Testis (tissue), 2 donors: ENCODE measurements at regions not wholly inside any gene's neighbourhood (a gene's known extent, or its start where the extent isn't known, plus 50 kb on each side); places are given as distances from the start of the nearest gene placed in this dataset.

ENCODE experiments used
- POLR2A ChIP-seq: fragments of 450-650 bp; IDR thresholded peaks from one replicate; pipeline ENCODE4 v1.6.1; 2017; ENCODE audit warnings: antibody characterized with exemption, mild to moderate bottlenecking, moderate library complexity
- TF ChIP-seq, protein P1 (sequence below), 3 experiments: fragments of 450-650 bp in 2 of 3; fragments of 200-600 bp in 1 of 3; sonication (generic) in 1 of 3; IDR thresholded peaks; one replicate each; pipeline ENCODE4 v1.5.1; 2016 to 2019; ENCODE audit warnings: antibody characterized with exemption in 3 of 3, mild to moderate bottlenecking in 2 of 3, moderate library complexity in 1 of 3

DNA sequence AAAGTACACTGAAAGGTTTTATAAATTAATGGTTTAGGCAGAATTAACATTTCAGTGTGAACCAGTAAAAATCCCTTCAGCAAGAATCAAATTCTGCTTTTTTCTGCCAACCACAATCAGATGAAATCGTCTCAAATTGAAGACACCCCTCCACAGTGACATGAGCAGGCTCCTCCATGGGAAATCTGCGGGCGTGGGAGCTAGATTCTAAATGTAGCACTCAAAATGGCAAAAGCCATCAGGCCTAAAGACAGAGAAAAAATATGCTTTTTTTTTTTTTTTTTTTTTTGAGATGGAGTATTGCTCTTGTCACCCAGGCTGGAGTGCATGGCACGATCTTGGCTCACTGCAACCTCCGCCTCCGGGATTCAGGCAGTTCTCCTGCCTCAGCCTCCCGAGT lies 55.8 kb upstream of the MRPS9 start:
- no peak for TF ChIP-seq POLR2A
- TF ChIP-seq, protein P1, sequence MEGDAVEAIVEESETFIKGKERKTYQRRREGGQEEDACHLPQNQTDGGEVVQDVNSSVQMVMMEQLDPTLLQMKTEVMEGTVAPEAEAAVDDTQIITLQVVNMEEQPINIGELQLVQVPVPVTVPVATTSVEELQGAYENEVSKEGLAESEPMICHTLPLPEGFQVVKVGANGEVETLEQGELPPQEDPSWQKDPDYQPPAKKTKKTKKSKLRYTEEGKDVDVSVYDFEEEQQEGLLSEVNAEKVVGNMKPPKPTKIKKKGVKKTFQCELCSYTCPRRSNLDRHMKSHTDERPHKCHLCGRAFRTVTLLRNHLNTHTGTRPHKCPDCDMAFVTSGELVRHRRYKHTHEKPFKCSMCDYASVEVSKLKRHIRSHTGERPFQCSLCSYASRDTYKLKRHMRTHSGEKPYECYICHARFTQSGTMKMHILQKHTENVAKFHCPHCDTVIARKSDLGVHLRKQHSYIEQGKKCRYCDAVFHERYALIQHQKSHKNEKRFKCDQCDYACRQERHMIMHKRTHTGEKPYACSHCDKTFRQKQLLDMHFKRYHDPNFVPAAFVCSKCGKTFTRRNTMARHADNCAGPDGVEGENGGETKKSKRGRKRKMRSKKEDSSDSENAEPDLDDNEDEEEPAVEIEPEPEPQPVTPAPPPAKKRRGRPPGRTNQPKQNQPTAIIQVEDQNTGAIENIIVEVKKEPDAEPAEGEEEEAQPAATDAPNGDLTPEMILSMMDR (IDR thresholded peaks at IDR 0.05), result no peak
